Neural progenitor cell (in vitro differentiated cells): ENCODE measurements at regions not wholly inside any gene's neighbourhood (a gene's known extent, or its start where the extent isn't known, plus 50 kb on each side); places are given as distances from the start of the nearest gene placed in this dataset.

Source experiments
- DNase-seq: peaks from one replicate; pipeline ENCODE4 v3.0.0-alpha.2; 2016; ENCODE audit warnings: low spot score
- H2AFZ ChIP-seq: fragments of 200-600 bp; sonication (generic); replicated peaks from 2 replicates; pipeline ENCODE4 v1.6.1; 2016; ENCODE audit warnings: antibody characterized with exemption
- H3F3A ChIP-seq: fragments of 200-600 bp; sonication (generic); 2 replicates; pipeline ENCODE4 v1.6.1; 2016; ENCODE audit warnings: antibody characterized with exemption, low read depth
- H3K27ac ChIP-seq: fragments of 200-600 bp; sonication (generic); 2 replicates; pipeline ENCODE4 v1.5.1; 2016; ENCODE audit warnings: mild to moderate bottlenecking
- H3K27me3 ChIP-seq: fragments of 200-600 bp; sonication (generic); 2 replicates; pipeline ENCODE4 v1.6.1; 2016; ENCODE audit warnings: mild to moderate bottlenecking, moderate library complexity
- H3K36me3 ChIP-seq: fragments of 200-600 bp; sonication (generic); 2 replicates; pipeline ENCODE4 v1.5.1; 2016
- H3K4me1 ChIP-seq: fragments of 200-600 bp; sonication (generic); 2 replicates; pipeline ENCODE4 v1.6.1; 2016; ENCODE audit warnings: mixed run types
- H3K4me2 ChIP-seq: fragments of 200-600 bp; sonication (generic); 2 replicates; pipeline ENCODE4 v1.6.1; 2016
- H3K4me3 ChIP-seq: fragments of 200-600 bp; sonication (generic); 2 replicates; pipeline ENCODE4 v1.5.1; 2016
- H3K79me2 ChIP-seq: fragments of 200-600 bp; sonication (generic); 2 replicates; pipeline ENCODE4 v1.6.1; 2016; ENCODE audit warnings: low read depth
- H3K9ac ChIP-seq: fragments of 200-600 bp; sonication (generic); 2 replicates; pipeline ENCODE4 v1.6.1; 2016
- H3K9me3 ChIP-seq: fragments of 200-600 bp; sonication (generic); 2 replicates; pipeline ENCODE4 v1.5.1; 2016; ENCODE audit warnings: low read depth
- H4K20me1 ChIP-seq: fragments of 200-600 bp; sonication (generic); 2 replicates; pipeline ENCODE4 v1.6.1; 2016; ENCODE audit warnings: low read depth
- H3K27ac Mint-ChIP-seq: 3 replicates; pipeline ENCODE4 v1.8.0; 2021; ENCODE audit warnings: mixed read lengths
- H3K27me3 Mint-ChIP-seq: 2 replicates; pipeline ENCODE4 v1.8.0; 2022; ENCODE audit warnings: low read depth, mild to moderate bottlenecking, inconsistent platforms, moderate library complexity, mixed read lengths; ENCODE audit not compliant: insufficient read depth
- H3K36me3 Mint-ChIP-seq: 3 replicates; pipeline ENCODE4 v1.8.0; 2021; ENCODE audit warnings: mixed read lengths
- H3K4me1 Mint-ChIP-seq: 3 replicates; pipeline ENCODE4 v1.8.0; 2021; ENCODE audit warnings: mixed read lengths
- H3K4me3 Mint-ChIP-seq: 3 replicates; pipeline ENCODE4 v1.8.0; 2021; ENCODE audit warnings: mild to moderate bottlenecking, moderate library complexity, mixed read lengths
- H3K9me3 Mint-ChIP-seq: 3 replicates; pipeline ENCODE4 v1.8.0; 2020; ENCODE audit warnings: mixed read lengths
- CTCF ChIP-seq: fragments of 200-600 bp; sonication (generic); IDR thresholded peaks from 2 replicates; pipeline ENCODE4 v1.5.1; 2017; ENCODE audit warnings: antibody characterized with exemption, mild to moderate bottlenecking
- EZH2 ChIP-seq: fragments of 200-600 bp; sonication (generic); IDR thresholded peaks from 2 replicates; pipeline ENCODE4 v1.6.1; 2017; ENCODE audit warnings: antibody characterized with exemption, mild to moderate bottlenecking, moderate library complexity
- EZH2phosphoT487 ChIP-seq: fragments of 200-600 bp; sonication (generic); IDR thresholded peaks from 2 replicates; pipeline ENCODE4 v1.6.1; 2017; ENCODE audit warnings: antibody characterized with exemption

- Histone ChIP-seq H4K20me1 (no peaks in the 10 kb centered on the region), H3F3A (no peaks in the 10 kb centered on the region), H2AFZ (no peak overlapping the region), H3K4me1 (no peaks in the 10 kb centered on the region), H3K9me3 (no peaks in the 10 kb centered on the region), H3K79me2 (no peaks in the 10 kb centered on the region), H3K4me2 (no peak overlapping the region), H3K27me3 (no peaks in the 10 kb centered on the region), H3K36me3 (no peaks in the 10 kb centered on the region), H3K4me3 (no peak overlapping the region), H3K9ac (no peak overlapping the region), H3K27ac (no peak overlapping the region)
- no peak for DNase-seq
- H3K9me3 Mint-ChIP-seq: peaks cover 6% of the 10 kb centered on the region
- H3K4me3 Mint-ChIP-seq: no peak overlapping the region
- H3K27ac Mint-ChIP-seq: no peak overlapping the region
- no peaks in the 10 kb centered on the region for H3K36me3 Mint-ChIP-seq
- peaks cover 9% of the 10 kb centered on the region for H3K27me3 Mint-ChIP-seq
- TF ChIP-seq CTCF (no peak), EZH2 (no peak), EZH2phosphoT487 (no peak)
- H3K4me1 Mint-ChIP-seq: no peaks in the 10 kb centered on the region
Observed at GRCh38 chr20:43306837-43307236, 117.1 kb upstream of the PTPRT start.

GRCh38 chr20:43305749-43306148 is 116.0 kb upstream of the PTPRT start:
- Mint-ChIP-seq H3K36me3 (no peaks in the 10 kb centered on the region), H3K4me3 (no peak overlapping the region), H3K27me3 (peaks cover 9% of the 10 kb centered on the region), H3K27ac (no peak overlapping the region), H3K9me3 (peaks cover 6% of the 10 kb centered on the region), H3K4me1 (no peaks in the 10 kb centered on the region)
- H4K20me1 ChIP-seq: no peaks in the 10 kb centered on the region
- no peaks in the 10 kb centered on the region for H3K36me3 ChIP-seq
- no peak overlapping the region for H3K4me3 ChIP-seq
- no peak overlapping the region for H3K4me2 ChIP-seq
- TF ChIP-seq CTCF (no peak), EZH2phosphoT487 (no peak), EZH2 (no peak)
- no peak overlapping the region for H3K27ac ChIP-seq
- H3F3A ChIP-seq: no peaks in the 10 kb centered on the region
- H3K4me1 ChIP-seq: no peaks in the 10 kb centered on the region
- no peaks in the 10 kb centered on the region for H3K79me2 ChIP-seq
- H3K9ac ChIP-seq: no peak overlapping the region
- no peak overlapping the region for H2AFZ ChIP-seq
- no peaks in the 10 kb centered on the region for H3K9me3 ChIP-seq
- no peaks in the 10 kb centered on the region for H3K27me3 ChIP-seq
- no peak for DNase-seq

- Histone ChIP-seq H3F3A (no peaks in the 10 kb centered on the region), H3K79me2 (no peaks in the 10 kb centered on the region), H3K4me1 (no peaks in the 10 kb centered on the region), H3K9ac (no peak overlapping the region), H3K36me3 (no peaks in the 10 kb centered on the region), H3K4me2 (no peak overlapping the region), H3K27ac (no peak overlapping the region), H3K27me3 (no peaks in the 10 kb centered on the region), H4K20me1 (no peaks in the 10 kb centered on the region), H3K9me3 (no peaks in the 10 kb centered on the region), H3K4me3 (no peak overlapping the region), H2AFZ (no peak overlapping the region)
- H3K9me3 Mint-ChIP-seq: peaks cover 6% of the 10 kb centered on the region
- H3K36me3 Mint-ChIP-seq: no peaks in the 10 kb centered on the region
- H3K27ac Mint-ChIP-seq: no peak overlapping the region
- no peak overlapping the region for H3K4me3 Mint-ChIP-seq
- H3K4me1 Mint-ChIP-seq: no peaks in the 10 kb centered on the region
- TF ChIP-seq CTCF (no peak), EZH2 (no peak), EZH2phosphoT487 (no peak)
- DNase-seq: no peak
- H3K27me3 Mint-ChIP-seq: peaks cover 9% of the 10 kb centered on the region
Observed at GRCh38 chr20:43304598-43304997, 114.9 kb upstream of the PTPRT start.

DNA sequence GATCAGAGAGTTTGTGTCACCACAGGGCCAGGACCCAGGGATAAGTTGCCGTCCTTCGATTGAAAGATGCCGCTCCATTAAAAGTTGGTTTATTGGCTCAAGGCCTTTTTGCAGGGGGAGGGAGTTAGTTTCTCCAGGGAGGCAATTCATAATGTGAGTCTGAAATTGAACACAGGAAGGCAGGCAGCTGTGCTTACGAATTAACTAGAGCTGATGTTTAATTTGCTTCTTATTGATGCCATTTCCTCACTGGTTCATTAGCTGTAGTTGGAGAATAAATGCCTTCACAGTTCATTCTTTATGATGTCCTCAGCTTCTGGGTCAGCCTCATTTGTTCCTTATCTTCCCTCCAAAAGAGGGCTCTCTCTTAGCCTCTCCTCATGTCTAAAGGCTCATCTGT is 113.2 kb upstream of the PTPRT start:
- no peak overlapping the region for H2AFZ ChIP-seq
- Mint-ChIP-seq H3K4me1 (no peaks in the 10 kb centered on the region), H3K4me3 (no peak overlapping the region), H3K9me3 (peaks cover 2% of the 10 kb centered on the region), H3K27ac (no peak overlapping the region), H3K36me3 (no peaks in the 10 kb centered on the region), H3K27me3 (peaks cover 8% of the 10 kb centered on the region)
- no peaks in the 10 kb centered on the region for H3K79me2 ChIP-seq
- no peaks in the 10 kb centered on the region for H3K27me3 ChIP-seq
- H3K4me3 ChIP-seq: no peak overlapping the region
- H3K9me3 ChIP-seq: no peaks in the 10 kb centered on the region
- H4K20me1 ChIP-seq: no peaks in the 10 kb centered on the region
- TF ChIP-seq EZH2: no peak
- TF ChIP-seq CTCF: no peak
- no peak for TF ChIP-seq EZH2phosphoT487
- no peaks in the 10 kb centered on the region for H3K4me1 ChIP-seq
- no peak overlapping the region for H3K4me2 ChIP-seq
- no peak overlapping the region for H3K27ac ChIP-seq
- H3K9ac ChIP-seq: no peak overlapping the region
- H3K36me3 ChIP-seq: no peaks in the 10 kb centered on the region
- H3F3A ChIP-seq: no peaks in the 10 kb centered on the region
- no peak for DNase-seq
